NCI-H748 treated with DMSO at 0.1 percent for 48 hours (cell line): ENCODE measurements at regions not wholly inside any gene's neighbourhood (a gene's known extent, or its start where the extent isn't known, plus 50 kb on each side); places are given as distances from the start of the nearest gene placed in this dataset.
A peak's percentile ranks its signal among the peaks of the same experiment; 100 is the strongest.
"Not testable (repeated sequence)": the region's sequence is repeated elsewhere in the genome, so short reads cannot be mapped to it uniquely, and the experiment has no call there.

Source experiments
- DNase-seq: peaks from one replicate; lab custom pipeline; 2025; lab: John Stamatoyannopoulos, UW

GRCh38 chr13:38283346-38283745 is 66.3 kb upstream of the UFM1 start:
- no peak for DNase-seq

- DNase-seq = no peak
Measured at GRCh38 chr13:38265132-38265497, 84.5 kb upstream of the UFM1 start.

GRCh38 chr13:38264363-38265131 is 85.1 kb upstream of the UFM1 start:
- DNase-seq = no peak

- DNase-seq = no peak
Measured at GRCh38 chr13:38262211-38262610, 87.4 kb upstream of the UFM1 start.

- DNase-seq = no peak
Measured at GRCh38 chr13:38255600-38255999, 94.1 kb upstream of the UFM1 start.

- no peak for DNase-seq
Measured at GRCh38 chr13:38239874-38240273, 109.8 kb upstream of the UFM1 start.

- peak; percentile 10 for DNase-seq
Measured at GRCh38 chr13:38228322-38228721, 121.3 kb upstream of the UFM1 start.

- DNase-seq = no peak
Measured at GRCh38 chr13:38226496-38226895, 123.2 kb upstream of the UFM1 start.

- DNase-seq = peak; percentile 47
Measured at GRCh38 chr13:38223089-38223488, 126.6 kb upstream of the UFM1 start.

- not testable (repeated sequence) for DNase-seq
Measured at GRCh38 chr13:38221120-38221519, 128.5 kb upstream of the UFM1 start.

GRCh38 chr13:38216181-38216580 is 133.5 kb upstream of the UFM1 start:
- DNase-seq = no peak

- no peak for DNase-seq
Measured at GRCh38 chr13:38213314-38213713, 136.3 kb upstream of the UFM1 start.

- DNase-seq = no peak
Measured at GRCh38 chr13:38210928-38211596, 138.6 kb upstream of the UFM1 start.

GRCh38 chr13:38204556-38204955 is 145.1 kb upstream of the UFM1 start:
- no peak for DNase-seq

- no peak for DNase-seq
Measured at GRCh38 chr13:38202740-38203139, 146.9 kb upstream of the UFM1 start.

- no peak for DNase-seq
Measured at GRCh38 chr13:38191016-38191415, 158.6 kb upstream of the UFM1 start.

- DNase-seq = no peak
Measured at GRCh38 chr13:38180670-38181069, 169.0 kb upstream of the UFM1 start.

GRCh38 chr13:38180126-38180525 is 169.5 kb upstream of the UFM1 start:
- DNase-seq = no peak

GRCh38 chr13:38176664-38177063 is 173.0 kb upstream of the UFM1 start:
- no peak for DNase-seq

- no peak for DNase-seq
Measured at GRCh38 chr13:38173403-38173802, 176.2 kb upstream of the UFM1 start.

GRCh38 chr13:38167164-38167822 is 182.4 kb upstream of the UFM1 start:
- DNase-seq = no peak

GRCh38 chr13:38166116-38166515 is 183.5 kb upstream of the UFM1 start:
- DNase-seq = no peak

- no peak for DNase-seq
Measured at GRCh38 chr13:38160131-38160530, 189.5 kb upstream of the UFM1 start.
